ENCODE measurements at regions not wholly inside any gene's neighbourhood (a gene's known extent, or its start where the extent isn't known, plus 50 kb on each side); places are given as distances from the start of the nearest gene placed in this dataset.

DNA sequence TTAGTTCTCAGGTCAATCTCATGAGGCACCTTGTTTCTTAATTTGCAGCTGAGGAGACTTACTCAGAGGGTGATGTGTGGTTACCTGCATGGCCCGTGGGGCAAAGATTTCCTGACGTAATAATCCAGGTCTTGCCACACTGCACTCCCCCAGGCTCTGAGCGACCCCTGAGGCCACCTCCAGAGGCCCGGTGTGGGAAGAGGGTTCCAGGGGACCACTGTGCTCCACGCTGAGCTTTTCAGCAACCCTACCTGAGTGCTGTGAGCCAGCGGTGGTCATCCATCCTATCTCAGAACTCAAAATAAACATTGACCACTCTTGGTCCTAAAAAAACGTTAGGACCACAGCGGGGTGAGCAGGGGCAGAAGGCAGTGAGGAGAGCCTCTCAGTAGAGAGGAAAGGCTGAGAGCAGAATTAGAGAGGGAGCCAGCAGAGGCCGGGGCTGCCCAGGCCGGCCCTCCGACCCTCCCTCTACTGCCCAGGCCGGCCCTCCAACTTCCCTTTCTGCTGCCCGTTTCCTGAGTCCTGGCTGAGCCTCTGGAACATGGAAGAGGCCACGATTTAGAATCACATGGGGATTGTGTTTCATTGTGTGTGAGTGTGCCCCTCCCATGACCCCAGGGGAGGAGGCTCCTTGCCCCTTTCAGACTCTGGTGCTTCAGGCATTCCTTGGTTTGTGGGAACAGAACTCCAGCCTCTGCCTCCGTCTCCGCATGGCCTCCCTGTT lies 188.2 kb upstream of the DIO3 start:
- Mint-ChIP-seq H3K4me3 (no peak overlapping the region), H3K9me3 (no peaks in the 10 kb centered on the region), H3K36me3 (no peaks in the 10 kb centered on the region), H3K27ac (no peak overlapping the region), H3K4me1 (no peaks in the 10 kb centered on the region), H3K27me3 (no peaks in the 10 kb centered on the region)
- DNase-seq = no peak
- CTCF ChIA-PET = no interaction called here

DNA sequence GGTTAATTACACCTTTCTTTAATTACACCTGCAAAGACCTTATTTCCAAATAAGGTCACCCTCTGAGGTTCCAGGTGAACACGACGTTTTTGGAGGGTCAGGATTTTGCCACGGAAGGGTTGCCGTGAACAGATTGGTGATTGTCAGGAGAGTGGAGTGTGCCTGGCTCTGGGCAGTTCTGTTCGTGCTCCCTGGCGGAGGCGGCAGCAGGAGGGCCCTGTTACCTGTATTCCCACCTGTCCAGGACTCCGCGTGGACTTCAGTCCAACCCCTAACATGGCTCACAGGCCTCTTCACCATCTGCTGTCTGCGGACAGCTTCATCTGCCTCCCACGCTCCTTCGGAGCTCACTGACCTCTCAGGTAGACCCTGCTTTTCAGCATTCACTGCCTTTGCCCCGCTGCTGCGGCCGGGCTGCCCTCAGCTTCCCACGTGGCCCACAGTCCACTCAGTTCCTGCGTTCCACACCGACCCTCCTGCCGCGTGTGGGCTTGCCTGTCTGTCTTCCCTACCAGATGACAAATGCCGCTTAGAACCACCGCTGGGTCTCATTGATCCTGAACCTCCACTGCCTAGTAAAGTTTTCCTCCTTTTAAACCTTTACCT lies 187.5 kb upstream of the DIO3 start:
- DNase-seq = no peak
- H3K4me1 Mint-ChIP-seq = no peaks in the 10 kb centered on the region
- no peak overlapping the region for H3K4me3 Mint-ChIP-seq
- CTCF ChIA-PET = no interaction called here
- no peaks in the 10 kb centered on the region for H3K9me3 Mint-ChIP-seq
- H3K27me3 Mint-ChIP-seq = no peaks in the 10 kb centered on the region
- no peak overlapping the region for H3K27ac Mint-ChIP-seq
- no peaks in the 10 kb centered on the region for H3K36me3 Mint-ChIP-seq

DNA sequence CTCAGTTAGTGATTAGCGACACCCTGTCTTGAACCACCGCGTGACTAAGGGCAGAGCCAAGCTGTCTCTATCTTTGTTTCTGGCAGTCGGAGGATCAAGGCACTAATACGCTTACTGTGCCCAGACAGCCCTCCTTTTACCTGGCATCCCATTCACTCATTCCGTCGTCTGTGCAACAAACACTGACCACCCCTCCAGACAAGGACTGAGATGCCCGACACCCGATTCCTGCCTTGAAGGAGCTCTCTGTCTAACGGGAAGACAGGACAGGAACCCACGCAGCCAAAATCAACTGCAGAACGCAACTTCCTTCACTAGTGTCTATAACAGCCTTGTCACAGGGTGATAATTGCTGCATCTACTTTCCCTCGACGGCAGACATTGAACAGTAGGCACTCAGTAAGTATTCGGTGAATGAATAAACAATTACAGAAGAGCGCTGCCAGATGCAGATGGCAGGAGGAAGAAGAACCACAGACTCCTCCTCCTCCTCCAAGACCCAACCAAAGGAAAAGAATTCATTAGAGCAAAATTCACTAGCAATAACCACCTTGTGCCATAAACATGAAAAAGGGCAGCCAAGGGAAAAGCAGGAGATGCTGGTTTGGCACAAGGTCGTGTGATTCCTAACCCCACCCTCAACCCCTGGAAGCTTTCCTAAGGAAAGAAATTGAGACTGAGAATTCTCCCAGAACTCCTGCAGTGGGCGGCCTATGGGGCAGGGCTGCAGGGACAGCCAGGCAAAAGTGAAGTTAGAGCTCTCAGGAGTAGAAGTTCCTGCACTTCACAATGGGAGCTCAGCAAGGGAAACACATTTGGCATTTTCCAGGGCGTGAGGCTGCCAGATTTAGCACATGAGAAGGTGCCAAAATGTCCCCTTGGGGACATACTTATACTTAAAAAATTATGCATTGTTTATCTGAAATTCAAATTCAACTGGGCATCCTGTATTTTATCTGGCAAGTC lies 186.6 kb upstream of the DIO3 start:
- H3K4me3 Mint-ChIP-seq = no peak overlapping the region
- no peaks in the 10 kb centered on the region for H3K9me3 Mint-ChIP-seq
- no peak overlapping the region for H3K27ac Mint-ChIP-seq
- H3K36me3 Mint-ChIP-seq = no peaks in the 10 kb centered on the region
- H3K27me3 Mint-ChIP-seq = no peaks in the 10 kb centered on the region
- CTCF ChIA-PET = no interaction called here
- DNase-seq = no peak
- H3K4me1 Mint-ChIP-seq = no peaks in the 10 kb centered on the region

DNA sequence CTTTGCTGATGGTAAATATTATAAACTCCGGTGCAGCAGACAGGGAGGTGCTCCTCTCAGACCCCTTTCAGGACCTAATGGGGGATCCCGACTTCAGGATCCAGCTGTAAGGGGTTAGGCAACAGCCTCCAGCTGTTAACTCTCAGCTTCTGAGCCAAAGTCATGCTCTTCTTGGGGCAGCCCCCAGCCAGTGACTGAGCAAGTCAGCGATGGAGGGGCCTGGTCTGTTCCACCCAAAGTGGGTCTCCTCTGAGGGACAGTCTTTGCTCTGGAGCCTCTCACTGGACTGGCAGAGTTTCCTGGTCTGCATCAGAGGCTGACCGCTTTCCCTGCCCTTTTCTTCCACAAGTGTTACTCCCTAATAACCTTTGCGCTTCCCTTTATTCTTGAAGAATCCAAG lies 184.2 kb upstream of the DIO3 start:
- Mint-ChIP-seq H3K27me3 (no peaks in the 10 kb centered on the region), H3K27ac (no peak overlapping the region), H3K36me3 (no peaks in the 10 kb centered on the region), H3K9me3 (peaks cover 2% of the 10 kb centered on the region), H3K4me1 (no peaks in the 10 kb centered on the region), H3K4me3 (no peak overlapping the region)
- CTCF ChIA-PET = no interaction called here
- DNase-seq = no peak

DNA sequence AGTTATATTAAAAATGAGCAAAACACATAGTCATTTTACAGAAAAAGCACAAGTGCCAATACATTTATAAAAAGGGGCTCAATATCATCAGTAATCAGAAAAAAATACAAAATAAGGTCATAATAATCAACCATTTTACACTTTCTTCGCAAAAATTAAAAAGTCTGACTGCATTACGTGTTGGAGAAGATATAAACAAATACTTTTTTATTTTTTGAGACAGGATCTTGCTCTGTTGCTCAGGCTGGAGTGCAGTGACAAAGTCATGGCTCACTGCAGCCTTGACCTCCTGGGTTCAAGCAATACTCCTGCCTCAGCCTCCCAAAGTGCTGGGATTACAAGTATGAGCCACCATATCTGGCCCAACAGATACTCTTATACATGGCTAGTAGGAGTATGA lies 181.5 kb upstream of the DIO3 start:
- Mint-ChIP-seq H3K4me3 (no peak overlapping the region), H3K4me1 (no peaks in the 10 kb centered on the region), H3K36me3 (no peaks in the 10 kb centered on the region), H3K27me3 (peaks cover 1% of the 10 kb centered on the region), H3K9me3 (peaks cover 10% of the 10 kb centered on the region), H3K27ac (no peak overlapping the region)
- CTCF ChIA-PET = no interaction called here
- DNase-seq = no peak

DNA sequence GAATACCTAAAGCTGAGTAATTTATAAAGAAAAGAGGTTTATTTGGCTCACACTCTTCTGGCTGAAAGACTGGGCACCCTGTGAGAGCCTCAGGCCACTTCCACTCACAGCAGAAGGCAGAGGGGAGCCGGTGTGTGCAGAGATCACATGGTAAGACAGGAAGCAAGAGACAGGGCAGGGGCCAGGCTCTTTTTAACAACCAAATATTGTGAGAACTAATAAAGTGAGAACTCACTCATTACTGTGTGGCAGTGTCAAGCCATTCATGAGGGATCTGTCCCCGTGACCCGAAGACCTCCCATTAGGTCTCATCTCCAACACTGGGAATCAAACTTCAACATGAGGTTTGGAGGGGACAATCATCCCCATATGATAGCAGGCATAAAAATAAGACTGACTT lies 180.8 kb upstream of the DIO3 start:
- no peaks in the 10 kb centered on the region for H3K4me1 Mint-ChIP-seq
- no peak overlapping the region for H3K4me3 Mint-ChIP-seq
- CTCF ChIA-PET = no interaction called here
- peaks cover 4% of the 10 kb centered on the region for H3K27me3 Mint-ChIP-seq
- peaks cover 10% of the 10 kb centered on the region for H3K9me3 Mint-ChIP-seq
- H3K36me3 Mint-ChIP-seq = no peaks in the 10 kb centered on the region
- DNase-seq = no peak
- no peak overlapping the region for H3K27ac Mint-ChIP-seq

DNA sequence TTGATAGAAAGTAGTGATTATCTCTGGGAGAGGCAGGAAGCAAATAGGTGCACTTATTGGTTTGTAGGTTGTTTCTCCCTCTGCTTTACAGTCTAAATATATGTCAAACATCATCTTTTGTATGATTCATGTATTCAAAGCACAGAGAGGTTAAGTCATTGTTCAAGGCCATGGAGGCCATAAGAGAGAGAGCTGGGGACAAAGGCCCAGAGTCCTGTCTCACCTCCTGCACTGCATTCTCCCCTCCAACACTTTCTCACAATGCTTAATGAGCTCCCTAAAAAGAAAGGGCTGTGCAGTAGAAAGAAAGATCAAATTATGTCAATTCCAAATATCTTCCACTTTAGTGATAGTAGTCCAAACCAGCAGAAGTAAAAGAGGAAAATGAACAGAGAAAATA lies 180.4 kb upstream of the DIO3 start:
- Mint-ChIP-seq H3K4me1 (no peaks in the 10 kb centered on the region), H3K27ac (no peak overlapping the region), H3K27me3 (peaks cover 4% of the 10 kb centered on the region), H3K4me3 (no peak overlapping the region), H3K36me3 (no peaks in the 10 kb centered on the region), H3K9me3 (peaks cover 10% of the 10 kb centered on the region)
- CTCF ChIA-PET = no interaction called here
- no peak for DNase-seq

DNA sequence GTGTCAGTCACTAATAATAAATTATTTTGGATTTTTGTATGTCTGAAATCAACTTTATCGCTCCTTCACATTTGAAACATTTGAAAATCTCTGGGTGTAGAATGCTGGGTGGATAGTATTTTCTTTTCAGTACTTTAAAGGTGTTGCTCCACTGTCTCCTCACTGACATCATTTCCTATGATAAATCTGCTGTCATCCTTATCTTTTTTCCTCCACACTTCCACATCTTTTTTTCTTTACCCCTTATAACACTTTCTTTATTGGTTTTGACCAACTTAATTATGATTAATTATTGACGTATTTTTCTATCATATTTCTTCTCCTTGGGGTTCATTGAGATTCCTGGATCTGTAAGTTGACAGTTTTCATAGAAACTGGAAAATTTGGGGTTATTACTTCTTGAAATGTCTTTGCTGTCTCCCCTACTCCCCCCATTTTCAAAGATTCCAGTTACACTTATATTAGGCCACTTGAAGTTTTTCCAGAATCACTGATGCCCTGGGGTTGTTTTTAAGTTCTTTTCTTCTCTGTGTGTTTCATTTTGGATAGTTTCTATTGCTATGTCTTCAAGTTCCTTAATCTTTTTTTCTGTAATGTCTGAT lies 177.5 kb upstream of the DIO3 start:
- H3K27ac Mint-ChIP-seq = no peak overlapping the region
- H3K9me3 Mint-ChIP-seq = peaks cover 12% of the 10 kb centered on the region
- H3K27me3 Mint-ChIP-seq = peaks cover 4% of the 10 kb centered on the region
- no peaks in the 10 kb centered on the region for H3K4me1 Mint-ChIP-seq
- no peaks in the 10 kb centered on the region for H3K36me3 Mint-ChIP-seq
- DNase-seq = no peak
- CTCF ChIA-PET = no interaction called here
- H3K4me3 Mint-ChIP-seq = no peak overlapping the region

DNA sequence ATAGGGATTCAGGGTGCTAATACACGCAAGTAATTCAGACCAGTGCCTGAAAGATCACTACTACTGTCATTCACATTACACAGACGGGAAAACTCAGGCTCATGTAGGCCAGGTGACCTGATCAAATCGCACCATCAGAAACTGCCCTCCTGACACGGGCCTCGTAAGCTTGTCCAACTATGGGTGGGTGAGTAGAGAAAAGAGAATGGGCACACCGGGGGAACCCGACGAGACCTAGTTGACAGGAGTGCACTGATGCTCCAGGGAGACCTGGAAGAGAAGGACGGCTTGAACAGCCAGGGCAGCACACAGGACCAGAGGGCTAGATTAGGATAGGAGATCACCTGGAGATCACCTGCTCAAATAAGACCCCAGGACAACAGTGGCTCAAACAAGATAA lies 166.9 kb upstream of the DIO3 start:
- no peak for DNase-seq
- Mint-ChIP-seq H3K4me1 (no peaks in the 10 kb centered on the region), H3K27me3 (peaks cover 16% of the 10 kb centered on the region), H3K4me3 (no peak overlapping the region), H3K27ac (no peak overlapping the region), H3K9me3 (no peaks in the 10 kb centered on the region), H3K36me3 (no peaks in the 10 kb centered on the region)
- CTCF ChIA-PET = no interaction called here

DNA sequence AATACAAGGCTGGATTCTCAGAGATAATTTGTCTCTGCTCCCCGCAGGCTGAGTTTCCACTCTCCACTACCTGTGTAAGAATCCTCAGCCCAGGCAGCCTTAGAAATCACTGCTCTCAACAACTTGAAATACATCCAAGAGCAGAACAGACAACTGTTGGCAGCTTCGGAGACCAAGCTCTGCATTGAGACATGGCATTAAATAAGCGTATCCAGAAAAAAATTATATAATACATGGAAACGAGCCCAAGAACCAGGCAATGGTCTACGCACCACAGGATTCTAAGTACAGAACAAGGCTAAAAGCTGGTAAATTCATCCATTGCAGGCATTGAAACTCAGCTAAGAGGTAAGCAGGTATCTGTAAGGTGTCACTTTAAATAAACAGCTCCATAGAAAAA lies 165.5 kb upstream of the DIO3 start:
- no peaks in the 10 kb centered on the region for H3K4me1 Mint-ChIP-seq
- H3K27me3 Mint-ChIP-seq = peaks cover 30% of the 10 kb centered on the region
- no peaks in the 10 kb centered on the region for H3K36me3 Mint-ChIP-seq
- H3K4me3 Mint-ChIP-seq = no peak overlapping the region
- no peak overlapping the region for H3K27ac Mint-ChIP-seq
- no peak for DNase-seq
- no peaks in the 10 kb centered on the region for H3K9me3 Mint-ChIP-seq
- CTCF ChIA-PET = no interaction called here

DNA sequence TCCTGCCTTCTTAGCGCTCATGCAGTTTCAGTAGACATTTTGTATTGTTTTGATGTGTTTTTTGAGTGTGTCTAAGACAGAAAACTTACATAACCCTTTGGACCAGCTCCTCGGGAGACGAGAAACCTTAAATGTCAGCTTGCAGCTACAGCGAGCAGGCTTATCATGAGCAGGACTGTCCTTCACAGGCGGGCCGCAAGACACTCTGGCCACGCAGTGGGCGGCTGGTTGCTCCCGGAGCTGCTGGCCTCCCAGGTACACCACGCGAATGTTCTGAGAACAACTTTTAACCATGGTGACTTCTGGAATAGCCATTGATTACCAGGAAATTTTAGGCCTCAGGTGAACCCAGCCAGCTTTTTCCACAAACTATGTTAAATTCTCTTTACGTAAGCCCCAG lies 164.1 kb upstream of the DIO3 start:
- Mint-ChIP-seq H3K27me3 (peaks cover 38% of the 10 kb centered on the region), H3K36me3 (no peaks in the 10 kb centered on the region), H3K4me1 (no peaks in the 10 kb centered on the region), H3K9me3 (no peaks in the 10 kb centered on the region), H3K4me3 (no peak overlapping the region), H3K27ac (no peak overlapping the region)
- DNase-seq = no peak
- CTCF ChIA-PET = no interaction called here

DNA sequence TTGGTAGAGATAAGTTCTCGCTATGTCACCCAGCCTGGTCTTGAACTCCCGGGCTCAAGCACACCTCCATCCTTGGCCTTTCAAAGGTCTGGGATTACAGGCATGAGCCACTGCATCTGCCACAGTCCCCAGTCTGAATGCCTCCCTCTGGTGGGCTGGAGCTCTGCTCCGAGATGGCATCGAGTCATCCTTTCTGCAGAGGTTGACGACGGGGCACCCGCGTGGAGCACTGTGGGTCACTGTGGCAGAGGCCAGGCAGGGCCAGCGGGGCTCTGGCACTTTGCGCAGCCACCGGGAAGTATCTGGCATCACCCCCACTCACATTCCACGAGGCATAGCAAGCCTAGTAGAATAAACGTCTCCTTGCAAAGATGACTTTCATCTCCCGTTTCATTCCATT lies 163.3 kb upstream of the DIO3 start:
- Mint-ChIP-seq H3K27ac (no peak overlapping the region), H3K36me3 (no peaks in the 10 kb centered on the region), H3K4me1 (no peaks in the 10 kb centered on the region), H3K9me3 (no peaks in the 10 kb centered on the region), H3K4me3 (no peak overlapping the region), H3K27me3 (peaks cover 42% of the 10 kb centered on the region)
- CTCF ChIA-PET = no interaction called here
- no peak for DNase-seq

DNA sequence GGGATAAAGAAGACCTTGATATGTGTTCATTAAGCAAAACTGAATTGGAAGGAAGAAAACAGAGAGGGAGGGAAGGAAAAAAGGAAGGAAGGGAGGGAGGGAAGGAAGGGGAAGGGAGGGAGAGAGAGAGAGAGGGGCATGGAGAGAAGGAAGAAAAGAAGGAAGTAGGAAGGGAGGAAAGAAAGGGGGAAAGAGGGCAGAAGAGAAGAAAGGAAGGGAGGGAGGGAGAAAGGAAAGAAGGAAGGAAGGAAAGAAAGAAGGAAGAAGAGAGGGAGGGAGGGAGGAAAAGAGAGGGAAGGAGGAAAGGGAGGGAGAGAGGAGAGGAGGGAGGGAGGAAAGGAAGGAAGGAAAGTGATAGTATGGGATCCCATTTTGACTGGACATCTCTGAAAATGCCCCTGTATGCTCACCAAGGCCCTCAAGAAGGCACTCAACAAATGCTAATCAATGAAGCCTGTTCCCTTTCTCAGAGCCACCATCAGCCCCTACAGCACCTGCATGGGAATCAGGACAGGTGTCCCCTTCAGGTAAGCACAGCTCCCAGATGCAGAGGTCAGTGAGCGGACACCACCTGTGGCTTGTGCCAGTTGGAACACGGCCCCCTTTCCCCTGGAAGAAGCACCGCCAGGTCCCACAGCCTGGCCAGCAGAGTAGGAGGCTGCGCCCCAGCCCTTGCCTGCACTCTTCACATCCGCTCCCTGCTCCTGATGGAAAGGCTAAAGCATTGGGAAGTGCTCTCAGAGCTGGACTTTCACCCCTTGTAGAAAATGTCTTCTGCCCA lies 161.4 kb upstream of the DIO3 start:
- peaks cover 47% of the 10 kb centered on the region for H3K27me3 Mint-ChIP-seq
- CTCF ChIA-PET = no interaction called here
- DNase-seq = no peak
- no peaks in the 10 kb centered on the region for H3K9me3 Mint-ChIP-seq
- H3K4me3 Mint-ChIP-seq = no peak overlapping the region
- H3K36me3 Mint-ChIP-seq = no peaks in the 10 kb centered on the region
- no peak overlapping the region for H3K27ac Mint-ChIP-seq
- H3K4me1 Mint-ChIP-seq = no peaks in the 10 kb centered on the region

DNA sequence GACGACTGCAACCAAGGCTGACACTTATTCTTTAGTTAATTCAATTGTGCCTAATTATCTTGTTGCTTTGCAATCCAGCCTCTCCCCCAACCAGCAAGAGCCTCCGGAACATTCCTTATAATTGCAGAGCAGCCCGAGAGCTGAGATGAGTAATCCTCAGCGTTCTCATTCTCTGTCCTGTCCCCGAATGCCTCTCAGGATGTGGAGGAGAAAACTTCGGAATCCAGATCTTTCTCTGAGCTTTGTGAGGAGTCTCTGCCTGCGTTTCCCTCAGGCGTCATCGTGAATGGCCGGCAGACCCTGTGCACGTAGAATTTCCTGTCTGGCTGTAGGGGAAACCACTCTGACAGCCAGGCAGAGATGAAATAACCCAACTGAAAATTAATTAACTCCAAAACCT lies 160.5 kb upstream of the DIO3 start:
- no peak for DNase-seq
- Mint-ChIP-seq H3K9me3 (no peaks in the 10 kb centered on the region), H3K27ac (no peak overlapping the region), H3K4me1 (no peaks in the 10 kb centered on the region), H3K27me3 (peaks cover 43% of the 10 kb centered on the region), H3K36me3 (no peaks in the 10 kb centered on the region), H3K4me3 (no peak overlapping the region)
- CTCF ChIA-PET = no interaction called here
